Hepatocyte (in vitro differentiated cells): ENCODE measurements at regions not wholly inside any gene's neighbourhood (a gene's known extent, or its start where the extent isn't known, plus 50 kb on each side); places are given as distances from the start of the nearest gene placed in this dataset.

Source experiments
- DNase-seq: peaks from one replicate; pipeline ENCODE4 v3.0.0-alpha.2; 2016; ENCODE audit warnings: low spot score
- H2AFZ ChIP-seq: fragments of 200-600 bp; sonication (generic); 2 replicates; pipeline ENCODE4 v1.6.0; 2016; ENCODE audit warnings: antibody characterized with exemption, mild to moderate bottlenecking
- H3K27ac ChIP-seq: fragments of 200-600 bp; sonication (generic); 2 replicates; pipeline ENCODE4 v1.5.1; 2016; ENCODE audit warnings: mild to moderate bottlenecking
- H3K27me3 ChIP-seq: fragments of 200-600 bp; sonication (generic); 2 replicates; pipeline ENCODE4 v1.6.1; 2016
- H3K36me3 ChIP-seq: fragments of 200-600 bp; sonication (generic); replicated peaks from 2 replicates; pipeline ENCODE4 v1.5.1; 2016; ENCODE audit warnings: low read depth; ENCODE audit not compliant: insufficient read depth
- H3K4me1 ChIP-seq: fragments of 200-600 bp; sonication (generic); 2 replicates; pipeline ENCODE4 v1.5.1; 2016; ENCODE audit warnings: mild to moderate bottlenecking, moderate library complexity; ENCODE audit not compliant: insufficient read depth
- H3K4me2 ChIP-seq: fragments of 200-600 bp; sonication (generic); 2 replicates; pipeline ENCODE4 v1.6.0; 2016
- H3K4me3 ChIP-seq: fragments of 200-600 bp; sonication (generic); 2 replicates; pipeline ENCODE4 v1.5.1; 2016; ENCODE audit warnings: mild to moderate bottlenecking
- H3K79me2 ChIP-seq: fragments of 200-600 bp; sonication (generic); 2 replicates; pipeline ENCODE4 v1.6.0; 2017; ENCODE audit warnings: mild to moderate bottlenecking
- H3K9me2 ChIP-seq: fragments of 200-600 bp; sonication (generic); replicated peaks from 2 replicates; pipeline ENCODE4 v1.6.0; 2017; ENCODE audit warnings: mild to moderate bottlenecking; ENCODE audit not compliant: insufficient read depth
- H3K9me3 ChIP-seq: fragments of 200-600 bp; sonication (generic); 2 replicates; pipeline ENCODE4 v1.5.1; 2016; ENCODE audit warnings: low read depth, mild to moderate bottlenecking
- H4K20me1 ChIP-seq: fragments of 200-600 bp; sonication (generic); 2 replicates; pipeline ENCODE4 v1.6.0; 2016; ENCODE audit warnings: mild to moderate bottlenecking; ENCODE audit not compliant: insufficient read depth, poor library complexity, severe bottlenecking
- EZH2 ChIP-seq: fragments of 200-600 bp; sonication (generic); IDR thresholded peaks from 2 replicates; pipeline ENCODE4 v1.6.1; 2016; ENCODE audit warnings: antibody characterized with exemption, mild to moderate bottlenecking, borderline replicate concordance
- EZH2phosphoT487 ChIP-seq: fragments of 200-600 bp; sonication (generic); IDR thresholded peaks from one replicate; pipeline ENCODE4 v1.6.1; 2018; ENCODE audit warnings: antibody characterized with exemption, mild to moderate bottlenecking, low read depth, moderate library complexity; ENCODE audit not compliant: unreplicated experiment, severe bottlenecking
- WGBS: methylation state at CpG from one replicate; pipeline ENCODE4 v1.1.6; 2016; ENCODE audit warnings: low lambda C conversion rate; ENCODE audit errors: missing lambda C conversion rate; 5-methylcytosine and 5-hydroxymethylcytosine counted together
- TF ChIP-seq, protein P1 (sequence below): fragments of 200-600 bp; sonication (generic); IDR thresholded peaks from 2 replicates; pipeline ENCODE4 v1.5.1; 2016; ENCODE audit warnings: antibody characterized with exemption, mild to moderate bottlenecking; ENCODE audit not compliant: poor library complexity

DNA sequence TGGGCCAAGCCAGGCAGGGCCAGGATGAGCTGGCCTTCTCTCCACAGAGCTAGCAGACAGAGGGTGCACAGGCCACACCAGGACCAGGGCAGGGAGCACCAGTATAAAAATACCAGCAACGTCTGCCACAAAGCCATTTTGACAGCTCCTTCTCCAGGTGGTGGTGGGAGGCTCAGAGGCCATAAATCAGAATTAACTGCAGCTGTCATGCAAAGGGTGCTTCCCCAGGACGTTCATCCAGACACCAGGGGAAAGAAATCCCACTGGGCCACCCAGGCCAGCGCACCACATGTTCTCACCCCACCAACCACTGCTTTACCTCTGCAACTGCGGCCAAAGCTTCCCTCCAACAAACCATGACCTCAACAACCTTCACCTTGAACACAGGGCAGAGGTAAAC, 403.7 kb upstream of the TRPC7 start:
- Histone ChIP-seq H3K4me3 (no peak overlapping the region), H3K79me2 (no peaks in the 10 kb centered on the region), H3K9me2 (no peaks in the 10 kb centered on the region), H3K36me3 (no peaks in the 10 kb centered on the region), H3K4me2 (no peak overlapping the region), H4K20me1 (no peaks in the 10 kb centered on the region), H2AFZ (no peak overlapping the region), H3K9me3 (no peaks in the 10 kb centered on the region), H3K27me3 (no peaks in the 10 kb centered on the region), H3K27ac (no peak overlapping the region), H3K4me1 (no peaks in the 10 kb centered on the region)
- DNase-seq: no peak
- 63% methylated on average over 4 of the region's 4 CpGs for whole genome bisulfite sequencing
- TF ChIP-seq EZH2phosphoT487 (no peak), EZH2 (no peak)
- TF ChIP-seq, protein P1, sequence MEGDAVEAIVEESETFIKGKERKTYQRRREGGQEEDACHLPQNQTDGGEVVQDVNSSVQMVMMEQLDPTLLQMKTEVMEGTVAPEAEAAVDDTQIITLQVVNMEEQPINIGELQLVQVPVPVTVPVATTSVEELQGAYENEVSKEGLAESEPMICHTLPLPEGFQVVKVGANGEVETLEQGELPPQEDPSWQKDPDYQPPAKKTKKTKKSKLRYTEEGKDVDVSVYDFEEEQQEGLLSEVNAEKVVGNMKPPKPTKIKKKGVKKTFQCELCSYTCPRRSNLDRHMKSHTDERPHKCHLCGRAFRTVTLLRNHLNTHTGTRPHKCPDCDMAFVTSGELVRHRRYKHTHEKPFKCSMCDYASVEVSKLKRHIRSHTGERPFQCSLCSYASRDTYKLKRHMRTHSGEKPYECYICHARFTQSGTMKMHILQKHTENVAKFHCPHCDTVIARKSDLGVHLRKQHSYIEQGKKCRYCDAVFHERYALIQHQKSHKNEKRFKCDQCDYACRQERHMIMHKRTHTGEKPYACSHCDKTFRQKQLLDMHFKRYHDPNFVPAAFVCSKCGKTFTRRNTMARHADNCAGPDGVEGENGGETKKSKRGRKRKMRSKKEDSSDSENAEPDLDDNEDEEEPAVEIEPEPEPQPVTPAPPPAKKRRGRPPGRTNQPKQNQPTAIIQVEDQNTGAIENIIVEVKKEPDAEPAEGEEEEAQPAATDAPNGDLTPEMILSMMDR: no peak

DNA sequence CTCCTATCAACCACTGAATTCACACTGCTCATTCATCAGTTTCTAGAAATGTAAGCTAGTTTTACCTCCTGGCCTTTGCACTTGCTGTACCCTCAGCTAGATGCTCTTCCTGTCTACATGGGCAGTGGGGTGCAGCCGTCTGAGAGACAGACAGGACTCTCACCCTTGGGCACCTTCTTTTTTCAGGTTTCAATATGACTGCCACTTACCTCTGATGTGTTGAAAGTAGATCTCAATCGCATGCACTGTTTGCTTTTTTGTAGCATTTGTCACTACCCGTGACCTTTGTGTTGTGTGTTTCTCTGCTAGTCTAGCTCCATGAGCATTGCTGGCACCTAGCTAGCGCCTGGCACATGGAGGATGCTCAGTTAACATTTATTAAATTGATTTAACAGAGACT, 403.1 kb upstream of the TRPC7 start:
- Histone ChIP-seq H3K9me2 (no peaks in the 10 kb centered on the region), H3K9me3 (no peaks in the 10 kb centered on the region), H4K20me1 (no peaks in the 10 kb centered on the region), H3K27me3 (no peaks in the 10 kb centered on the region), H3K27ac (no peak overlapping the region), H3K4me3 (no peak overlapping the region), H3K36me3 (no peaks in the 10 kb centered on the region), H2AFZ (no peak overlapping the region), H3K79me2 (no peaks in the 10 kb centered on the region), H3K4me2 (no peak overlapping the region), H3K4me1 (no peaks in the 10 kb centered on the region)
- WGBS: 83% methylated on average over 4 of the region's 4 CpGs
- TF ChIP-seq EZH2phosphoT487: no peak
- TF ChIP-seq, protein P1: no peak
- TF ChIP-seq EZH2: no peak
- DNase-seq: no peak

DNA sequence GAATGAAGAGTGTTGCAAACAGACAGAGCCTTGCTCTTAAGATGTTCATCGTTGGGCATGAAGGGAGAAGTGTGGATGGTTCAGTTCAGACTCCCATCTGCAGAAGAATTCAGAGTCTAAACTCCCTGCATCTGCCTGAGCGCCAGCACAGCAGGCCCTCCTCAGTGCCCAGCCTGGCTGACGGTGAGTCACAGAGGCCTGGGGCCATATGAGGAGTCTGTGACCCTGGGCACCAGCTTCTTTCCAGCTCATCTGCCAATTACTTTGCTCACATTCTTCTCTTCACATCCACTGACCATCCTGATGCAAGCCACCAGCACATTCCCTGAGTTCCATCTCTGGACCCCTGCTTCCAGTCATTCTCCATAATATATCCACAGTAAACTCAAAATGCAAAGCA, 401.1 kb upstream of the TRPC7 start:
- H3K79me2 ChIP-seq: no peaks in the 10 kb centered on the region
- H3K4me2 ChIP-seq: no peak overlapping the region
- H3K9me2 ChIP-seq: no peaks in the 10 kb centered on the region
- TF ChIP-seq, protein P1: no peak
- TF ChIP-seq EZH2 (no peak), EZH2phosphoT487 (no peak)
- H3K4me3 ChIP-seq: no peak overlapping the region
- H3K27me3 ChIP-seq: no peaks in the 10 kb centered on the region
- no peaks in the 10 kb centered on the region for H4K20me1 ChIP-seq
- DNase-seq: no peak
- no peaks in the 10 kb centered on the region for H3K4me1 ChIP-seq
- H3K9me3 ChIP-seq: no peaks in the 10 kb centered on the region
- no peaks in the 10 kb centered on the region for H3K36me3 ChIP-seq
- no peak overlapping the region for H3K27ac ChIP-seq
- WGBS: 82% methylated on average over 3 of the region's 3 CpGs
- H2AFZ ChIP-seq: no peak overlapping the region

DNA sequence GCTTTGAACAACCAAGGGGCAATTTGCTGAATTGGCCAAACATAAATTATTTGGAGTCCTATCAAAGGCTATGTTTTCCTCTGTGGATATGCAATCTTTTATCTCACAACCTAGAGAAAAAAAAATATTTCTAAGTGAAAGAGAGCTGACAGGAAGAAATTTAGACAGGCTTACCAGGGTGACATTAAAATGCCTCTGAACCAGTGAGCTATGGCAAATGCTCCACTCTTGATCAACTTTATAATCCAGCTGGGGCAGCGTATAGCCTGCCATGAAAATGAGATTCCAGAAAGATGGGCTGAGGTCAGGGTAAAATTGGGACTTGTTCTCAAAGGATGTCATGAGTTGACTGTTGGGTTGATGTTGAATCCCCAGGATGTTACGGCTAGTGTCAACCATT, 399.3 kb upstream of the TRPC7 start:
- 97% methylated on average over 2 of the region's 2 CpGs for WGBS
- H3K36me3 ChIP-seq: no peaks in the 10 kb centered on the region
- H3K9me2 ChIP-seq: no peaks in the 10 kb centered on the region
- H3K27me3 ChIP-seq: no peaks in the 10 kb centered on the region
- H3K27ac ChIP-seq: no peak overlapping the region
- H3K4me2 ChIP-seq: no peak overlapping the region
- TF ChIP-seq EZH2: no peak
- TF ChIP-seq, protein P1: no peak
- TF ChIP-seq EZH2phosphoT487: no peak
- no peaks in the 10 kb centered on the region for H3K4me1 ChIP-seq
- DNase-seq: no peak
- no peaks in the 10 kb centered on the region for H4K20me1 ChIP-seq
- H2AFZ ChIP-seq: no peak overlapping the region
- no peaks in the 10 kb centered on the region for H3K9me3 ChIP-seq
- H3K79me2 ChIP-seq: no peaks in the 10 kb centered on the region
- no peak overlapping the region for H3K4me3 ChIP-seq
